Activated gamma-delta T cell treated with Interleukin-2 at 50 U/mL for 16 hours (primary cell): ENCODE measurements at regions not wholly inside any gene's neighbourhood (a gene's known extent, or its start where the extent isn't known, plus 50 kb on each side); places are given as distances from the start of the nearest gene placed in this dataset.
"Not testable (repeated sequence)": the region's sequence is repeated elsewhere in the genome, so short reads cannot be mapped to it uniquely, and the experiment has no call there.

Experiments
- DNase-seq: peaks from one replicate; pipeline ENCODE4 v3.0.0-alpha.2; 2020

DNA sequence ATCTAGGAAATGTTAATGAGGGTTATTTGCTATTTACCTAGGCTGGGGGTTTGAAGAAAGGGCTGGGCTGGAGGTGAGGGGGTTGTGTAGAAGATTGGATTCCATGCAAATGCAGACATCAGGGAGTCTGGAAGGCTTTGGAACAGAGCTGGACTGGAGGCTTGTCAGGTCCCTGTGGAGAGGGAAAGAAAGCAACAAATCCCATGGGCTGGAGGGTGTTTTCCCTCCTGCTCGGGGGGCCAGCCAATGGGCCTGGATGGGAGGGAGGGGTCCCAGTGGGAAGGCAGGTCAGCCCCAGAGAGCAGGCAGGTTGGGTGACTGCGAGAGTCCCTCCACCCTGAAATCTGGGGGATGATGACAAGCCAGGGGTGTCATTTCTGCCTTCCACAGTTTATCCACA is 431.8 kb downstream of the RPS24 start:
- DNase-seq: no peak

- DNase-seq: no peak
Observed at GRCh38 chr10:78467496-78468106, 433.9 kb downstream of the RPS24 start.

- DNase-seq: not testable (repeated sequence)
Observed at GRCh38 chr10:78468731-78469130, 435.1 kb downstream of the RPS24 start.

GRCh38 chr10:78470267-78471103 is 436.8 kb downstream of the RPS24 start:
- DNase-seq: no peak

DNA sequence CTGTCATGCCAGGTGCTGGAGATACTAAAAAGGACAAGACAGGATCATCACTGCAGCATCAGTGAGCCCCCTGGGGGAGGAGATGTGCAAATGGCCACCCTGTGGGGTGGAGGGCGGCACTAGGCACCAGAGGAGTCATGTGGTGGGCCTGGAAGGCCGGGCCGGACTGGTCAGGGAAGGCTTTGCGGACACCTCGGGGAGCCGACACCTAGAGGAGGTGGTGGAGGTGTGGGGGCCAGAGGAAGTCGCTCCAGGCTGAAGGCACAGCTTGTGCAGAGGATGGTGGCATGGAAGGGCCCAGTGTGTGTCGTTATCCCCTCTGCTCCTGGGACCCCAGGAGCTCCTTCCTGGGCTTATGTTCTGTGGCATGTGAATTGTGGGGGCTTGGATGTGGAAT is 437.7 kb downstream of the RPS24 start:
- no peak for DNase-seq

- DNase-seq: no peak
Observed at GRCh38 chr10:78471723-78472550, 438.3 kb downstream of the RPS24 start.

DNA sequence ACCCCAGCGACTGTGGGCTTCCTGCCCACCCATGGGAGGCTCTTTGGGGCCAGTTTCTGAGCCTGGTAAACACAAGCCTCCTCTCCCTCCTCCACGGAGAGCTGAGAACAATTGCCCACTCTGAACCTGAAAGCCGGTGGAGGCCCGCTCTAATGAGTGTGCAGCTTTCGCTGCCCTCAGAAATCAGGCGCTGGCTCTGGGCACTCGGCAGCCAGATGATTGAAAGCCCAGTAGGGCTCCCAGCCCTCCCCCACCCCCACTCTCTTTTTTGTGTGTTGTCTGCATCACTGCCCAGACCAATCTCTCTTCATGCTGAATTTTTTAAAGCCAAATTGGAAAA is 438.9 kb downstream of the RPS24 start:
- DNase-seq: no peak

GRCh38 chr10:78473006-78473405 is 439.3 kb downstream of the RPS24 start:
- DNase-seq: no peak

GRCh38 chr10:78474743-78475142 is 441.1 kb downstream of the RPS24 start:
- DNase-seq: no peak

GRCh38 chr10:78475437-78475836 is 441.8 kb downstream of the RPS24 start:
- no peak for DNase-seq

DNA sequence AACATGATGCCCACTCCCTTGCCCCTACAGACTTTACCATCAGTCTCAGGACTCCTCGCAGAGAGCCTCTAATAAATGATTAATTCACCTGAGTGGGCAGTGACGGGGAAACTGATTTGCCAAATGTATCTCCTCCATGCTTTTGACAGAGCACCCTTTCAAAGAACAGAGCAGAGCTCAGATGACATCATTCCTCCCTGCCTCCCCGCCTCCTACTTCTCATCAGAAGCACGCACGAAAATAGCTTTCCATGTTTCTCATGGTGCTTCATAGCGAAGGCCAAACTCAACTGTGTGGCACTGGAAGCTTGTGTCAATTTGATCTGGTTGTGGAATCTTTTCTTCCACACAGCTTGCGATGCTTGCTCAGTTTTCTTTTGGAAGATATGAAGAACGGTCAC is 442.5 kb downstream of the RPS24 start:
- no peak for DNase-seq

DNA sequence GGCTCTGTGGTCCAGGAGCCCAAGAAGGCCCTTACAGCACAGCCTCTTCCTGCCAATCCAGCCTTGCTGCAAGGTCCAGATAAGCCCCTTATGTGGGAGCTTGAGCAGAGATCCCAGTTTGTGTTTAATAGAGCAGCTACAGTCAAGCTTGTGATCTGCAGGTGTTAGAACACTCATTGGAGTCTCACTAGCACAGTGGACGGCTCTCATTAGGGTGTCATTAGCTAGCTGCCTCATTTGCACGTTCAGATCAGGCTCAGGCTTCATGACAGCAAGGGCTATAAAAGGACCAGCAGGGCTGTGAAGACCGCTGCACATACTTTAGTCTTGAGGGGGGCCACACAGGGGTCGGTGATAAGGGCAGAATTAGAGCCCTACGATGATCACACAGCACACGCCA is 443.2 kb downstream of the RPS24 start:
- no peak for DNase-seq

GRCh38 chr10:78478919-78479318 is 445.3 kb downstream of the RPS24 start:
- DNase-seq: no peak

DNA sequence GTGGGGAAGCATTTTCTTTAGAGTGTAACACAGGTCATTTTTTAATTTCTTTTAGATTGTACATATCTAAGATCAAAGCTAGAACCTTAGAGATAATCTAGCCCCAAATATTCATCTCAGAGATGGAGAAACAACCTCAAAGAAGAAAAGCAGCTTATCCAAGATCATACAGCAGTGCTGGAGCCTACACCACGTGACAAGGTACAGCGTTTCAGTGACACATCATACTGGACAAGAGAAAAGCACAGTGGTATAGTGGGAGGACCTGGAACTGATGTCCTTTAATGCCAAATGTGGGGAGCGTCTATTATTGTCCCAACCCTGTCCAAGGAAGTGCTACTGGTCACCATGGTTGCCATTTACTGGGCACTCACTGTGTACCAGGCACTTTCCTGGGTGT is 445.8 kb downstream of the RPS24 start:
- no peak for DNase-seq

DNA sequence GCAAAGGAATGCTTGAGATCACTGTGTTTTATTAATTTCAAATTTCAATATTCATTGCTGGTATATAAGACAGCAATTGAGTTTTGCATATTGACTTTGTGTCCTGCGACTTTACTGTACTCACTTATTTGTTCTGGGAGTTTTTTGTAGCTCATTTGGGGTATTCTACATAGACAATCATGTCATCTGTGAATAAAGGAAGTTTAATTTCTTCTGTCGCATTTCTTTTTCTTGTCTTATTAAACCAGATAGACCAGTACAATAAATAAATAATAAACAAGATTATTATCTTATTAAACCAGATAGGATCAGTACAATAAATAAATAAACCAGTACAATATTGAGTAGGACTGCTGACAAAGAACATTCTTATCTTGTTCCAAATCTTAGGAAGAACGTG is 448.2 kb downstream of the RPS24 start:
- DNase-seq: no peak

DNA sequence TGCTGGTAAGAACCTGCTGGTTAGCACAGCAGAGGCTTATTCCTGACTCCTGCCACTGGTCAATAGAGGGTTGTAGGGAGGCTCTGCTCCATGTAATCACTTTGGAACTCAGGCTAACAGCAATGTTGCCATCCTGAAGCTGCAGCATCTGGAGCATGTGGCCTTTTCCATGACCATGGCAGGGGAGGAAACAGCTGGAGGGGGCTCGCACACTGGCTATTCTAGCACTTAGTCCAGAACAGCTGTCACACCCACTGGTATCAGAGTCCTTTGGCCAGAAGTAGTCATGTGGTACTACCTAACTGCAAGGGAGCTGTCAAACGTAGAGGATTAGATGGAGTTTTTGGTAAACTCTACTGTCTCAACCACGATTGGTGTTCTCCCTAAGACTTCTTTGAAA is 450.0 kb downstream of the RPS24 start:
- DNase-seq: no peak

GRCh38 chr10:78489034-78489433 is 455.4 kb downstream of the RPS24 start:
- no peak for DNase-seq

- no peak for DNase-seq
Observed at GRCh38 chr10:78491812-78492211, 458.1 kb downstream of the RPS24 start.

- no peak for DNase-seq
Observed at GRCh38 chr10:78492424-78492823, 458.8 kb downstream of the RPS24 start.

DNA sequence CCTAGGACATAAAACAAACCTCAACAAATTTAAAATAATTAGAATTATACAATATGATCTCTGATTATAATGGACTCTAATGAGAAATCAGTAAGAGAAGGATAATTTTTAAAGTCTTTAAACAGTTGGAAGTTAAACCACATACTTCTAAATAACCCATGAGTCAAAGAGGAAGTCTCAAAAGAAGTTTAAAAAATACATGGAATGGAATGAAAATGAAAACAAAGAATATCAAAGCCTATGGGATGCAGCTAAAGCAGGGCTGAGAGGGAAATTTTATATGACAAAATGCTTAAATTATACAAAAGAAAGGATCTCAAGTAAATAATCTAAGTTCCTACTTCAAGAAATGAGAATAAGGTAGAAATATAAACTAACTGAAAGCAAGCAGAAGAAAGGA is 460.5 kb downstream of the RPS24 start:
- no peak for DNase-seq

DNA sequence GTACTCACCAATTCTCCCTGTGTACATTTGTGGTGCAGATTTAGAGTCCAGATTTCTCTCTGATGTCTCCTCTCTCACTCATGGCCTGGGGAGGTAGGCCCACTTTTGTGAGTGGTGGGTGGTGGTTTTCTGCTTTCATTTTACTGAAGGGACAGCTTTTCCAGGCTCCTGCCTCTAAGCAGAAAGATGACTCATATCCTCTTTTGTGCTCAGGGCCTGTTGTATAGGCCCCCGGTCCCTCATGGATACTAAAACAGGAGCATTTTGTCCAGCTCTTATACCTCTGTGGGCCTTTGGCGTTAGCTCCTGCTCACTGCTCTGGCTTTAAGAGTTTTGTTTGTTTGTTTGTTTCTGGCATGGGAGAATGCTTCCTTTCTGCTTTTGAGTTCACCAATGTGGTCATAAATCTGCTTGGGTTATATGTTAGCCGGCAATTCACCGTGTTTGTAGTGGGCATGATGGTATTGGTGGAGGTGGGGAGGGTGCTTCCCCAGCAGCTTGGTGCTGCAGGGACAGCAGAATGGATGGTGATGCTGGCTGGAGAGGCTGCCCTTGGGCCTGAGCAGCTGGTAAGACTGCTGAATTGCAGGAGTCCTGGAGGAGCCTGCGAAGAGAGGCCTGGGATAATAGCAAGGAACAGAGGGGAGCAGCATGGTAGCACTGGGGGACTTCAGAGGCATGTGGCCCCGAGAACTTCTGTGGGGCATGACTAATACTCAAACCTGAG is 468.7 kb downstream of the RPS24 start:
- DNase-seq: no peak

DNA sequence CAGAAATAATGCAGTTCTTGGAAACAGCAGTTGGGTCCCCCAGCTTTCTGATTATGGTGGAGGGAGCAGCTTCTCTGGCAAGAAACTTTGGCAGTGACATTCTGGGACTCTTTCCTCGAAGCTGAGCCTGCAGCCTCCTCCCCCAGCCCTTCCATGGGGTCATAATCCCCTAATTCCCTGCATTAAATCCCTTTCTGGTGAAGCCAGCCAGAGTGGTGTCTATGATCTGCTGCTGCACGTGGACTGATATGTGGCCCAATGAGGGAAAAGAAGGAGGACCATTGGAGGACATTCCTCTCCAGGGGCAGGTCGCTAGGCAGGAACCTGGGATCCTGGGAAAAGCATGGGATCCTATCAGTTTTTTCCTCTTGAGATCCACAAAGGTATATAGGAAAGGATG is 470.5 kb downstream of the RPS24 start:
- no peak for DNase-seq

DNA sequence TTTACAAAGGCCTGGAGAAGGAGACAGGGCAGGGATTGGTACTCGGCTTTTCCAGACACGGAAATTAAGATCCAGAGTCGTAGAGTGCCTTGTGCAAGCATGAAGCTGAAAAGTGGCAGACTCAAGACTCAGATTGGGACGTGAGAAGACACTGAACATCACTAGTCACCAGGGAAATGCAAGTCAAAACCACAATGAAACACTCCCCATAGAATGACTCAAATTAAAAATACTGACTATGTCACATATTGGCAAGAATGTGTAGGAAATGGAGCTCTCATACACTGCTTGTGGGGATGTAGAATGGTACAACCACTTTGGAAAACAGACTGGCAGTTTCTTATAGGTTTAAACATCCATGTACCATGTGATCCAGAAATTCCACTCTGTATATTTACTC is 472.0 kb downstream of the RPS24 start:
- no peak for DNase-seq
